Right atrium auricular region (tissue), 2 donors: ENCODE measurements at regions not wholly inside any gene's neighbourhood (a gene's known extent, or its start where the extent isn't known, plus 50 kb on each side); places are given as distances from the start of the nearest gene placed in this dataset.

Source experiments
- DNase-seq: peaks from one replicate; pipeline ENCODE4 v3.0.0-alpha.2; 2019; ENCODE audit warnings: low spot score
- H3K27ac ChIP-seq, 2 donors: fragments of 200-600 bp; sonication (generic); 1 replicate in 1 of 2; 2 replicates in 1 of 2; pipeline ENCODE4 v1.5.1; 2016 to 2019
- H3K27me3 ChIP-seq, 2 donors: fragments of 200-600 bp; sonication (generic); one replicate each; pipeline versions ENCODE4 v1.5.1 to v1.6.0; 2017 to 2019
- H3K36me3 ChIP-seq: fragments of 200-600 bp; sonication (generic); one replicate; pipeline ENCODE4 v1.5.1; 2016
- H3K4me1 ChIP-seq, 2 donors: fragments of 200-600 bp; sonication (generic); one replicate each; pipeline versions ENCODE4 v1.5.1 to v1.6.0; 2017 to 2019
- H3K4me3 ChIP-seq, 2 donors: fragments of 200-600 bp; sonication (generic); 1 replicate in 1 of 2; 2 replicates in 1 of 2; pipeline ENCODE4 v1.5.1; 2017 to 2019; ENCODE audit warnings: mild to moderate bottlenecking in 1 of 2, moderate library complexity in 1 of 2
- H3K9me3 ChIP-seq, 2 donors: fragments of 200-600 bp; sonication (generic); one replicate each; pipeline ENCODE4 v1.5.1; 2019
- TF ChIP-seq, protein P1 (sequence below), 2 donors: fragments of 200-600 bp; sonication (generic); IDR thresholded peaks; one replicate each; pipeline ENCODE4 v1.5.1; 2019; ENCODE audit warnings: antibody characterized with exemption in 2 of 2

DNA sequence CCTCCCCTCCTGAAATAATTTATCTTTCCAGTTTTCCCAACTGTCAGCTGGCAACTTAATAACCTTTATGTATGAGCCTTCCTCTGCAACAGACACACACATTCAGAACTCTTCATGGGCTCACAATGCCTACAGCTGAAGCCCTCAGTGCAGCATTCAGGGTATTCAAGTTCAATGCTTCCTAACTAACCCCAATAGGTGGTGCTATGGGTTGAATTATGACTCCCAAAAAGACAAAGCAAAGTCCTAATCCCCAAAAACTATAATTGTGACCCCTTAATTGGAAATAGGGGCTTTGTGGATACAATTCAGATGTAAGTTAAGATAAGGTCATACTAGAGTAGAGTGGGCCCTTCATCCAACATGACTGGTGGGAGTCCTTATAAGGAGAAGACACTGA, 202.2 kb downstream of the SUCLA2 start:
- TF ChIP-seq, protein P1, sequence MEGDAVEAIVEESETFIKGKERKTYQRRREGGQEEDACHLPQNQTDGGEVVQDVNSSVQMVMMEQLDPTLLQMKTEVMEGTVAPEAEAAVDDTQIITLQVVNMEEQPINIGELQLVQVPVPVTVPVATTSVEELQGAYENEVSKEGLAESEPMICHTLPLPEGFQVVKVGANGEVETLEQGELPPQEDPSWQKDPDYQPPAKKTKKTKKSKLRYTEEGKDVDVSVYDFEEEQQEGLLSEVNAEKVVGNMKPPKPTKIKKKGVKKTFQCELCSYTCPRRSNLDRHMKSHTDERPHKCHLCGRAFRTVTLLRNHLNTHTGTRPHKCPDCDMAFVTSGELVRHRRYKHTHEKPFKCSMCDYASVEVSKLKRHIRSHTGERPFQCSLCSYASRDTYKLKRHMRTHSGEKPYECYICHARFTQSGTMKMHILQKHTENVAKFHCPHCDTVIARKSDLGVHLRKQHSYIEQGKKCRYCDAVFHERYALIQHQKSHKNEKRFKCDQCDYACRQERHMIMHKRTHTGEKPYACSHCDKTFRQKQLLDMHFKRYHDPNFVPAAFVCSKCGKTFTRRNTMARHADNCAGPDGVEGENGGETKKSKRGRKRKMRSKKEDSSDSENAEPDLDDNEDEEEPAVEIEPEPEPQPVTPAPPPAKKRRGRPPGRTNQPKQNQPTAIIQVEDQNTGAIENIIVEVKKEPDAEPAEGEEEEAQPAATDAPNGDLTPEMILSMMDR (IDR thresholded peaks at IDR 0.05) = peak in 1 of 2 donors; percentile 13
- H3K27me3 ChIP-seq = no peaks in the 10 kb centered on the region
- no peak for DNase-seq
- no peaks in the 10 kb centered on the region for H3K4me1 ChIP-seq
- H3K36me3 ChIP-seq = no peaks in the 10 kb centered on the region
- H3K27ac ChIP-seq = no peak overlapping the region
- H3K4me3 ChIP-seq = no peak overlapping the region
- peaks cover 0 to 3% of the 10 kb centered on the region in 2 donors for H3K9me3 ChIP-seq

DNA sequence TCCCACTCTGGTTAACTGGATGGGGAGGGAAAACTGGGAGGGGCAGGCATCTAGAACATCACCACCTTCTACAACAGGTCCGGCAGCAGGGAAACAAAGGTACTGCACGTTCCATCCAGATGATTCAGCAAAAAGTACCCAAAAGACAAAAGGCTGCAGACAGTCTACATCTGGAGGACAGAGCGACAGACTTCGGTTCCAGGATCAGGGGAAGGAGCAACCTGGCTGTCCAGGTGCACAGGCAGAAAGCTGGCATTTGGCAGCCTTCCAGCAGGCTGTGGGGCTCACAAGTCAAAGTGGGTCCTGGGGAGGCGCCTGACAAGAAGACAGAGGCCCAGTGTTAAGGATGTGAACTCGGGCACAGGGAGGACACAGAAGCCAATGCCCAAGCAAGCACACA, 202.9 kb downstream of the SUCLA2 start:
- TF ChIP-seq, protein P1 (IDR thresholded peaks at IDR 0.05) = no peak
- no peaks in the 10 kb centered on the region for H3K27me3 ChIP-seq
- H3K9me3 ChIP-seq = peaks cover 0 to 3% of the 10 kb centered on the region in 2 donors
- no peak overlapping the region for H3K4me3 ChIP-seq
- H3K36me3 ChIP-seq = no peaks in the 10 kb centered on the region
- no peaks in the 10 kb centered on the region for H3K4me1 ChIP-seq
- DNase-seq = no peak
- H3K27ac ChIP-seq = no peak overlapping the region

DNA sequence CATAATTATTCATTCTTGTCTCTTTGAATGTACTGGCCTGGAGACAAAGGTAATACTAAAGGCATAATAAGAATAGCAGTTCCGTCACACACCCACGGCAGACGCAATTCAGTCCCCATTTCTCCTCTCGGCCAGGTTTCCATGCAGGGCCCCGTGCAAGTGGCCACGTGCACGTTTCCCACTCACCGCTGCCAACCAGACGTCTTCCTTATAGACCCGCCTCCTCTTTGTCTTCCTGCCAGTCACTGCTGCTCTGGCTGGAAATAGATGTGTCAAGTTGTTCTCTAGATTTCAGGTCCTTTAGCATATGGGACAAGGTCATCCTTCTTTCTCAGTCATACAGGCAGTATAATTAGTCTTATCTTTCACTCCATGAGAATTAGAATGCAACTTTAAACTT, 204.3 kb downstream of the SUCLA2 start:
- no peaks in the 10 kb centered on the region for H3K4me1 ChIP-seq
- no peak overlapping the region for H3K4me3 ChIP-seq
- TF ChIP-seq, protein P1 (IDR thresholded peaks at IDR 0.05) = no peak
- no peaks in the 10 kb centered on the region for H3K36me3 ChIP-seq
- H3K9me3 ChIP-seq = peaks cover 0 to 3% of the 10 kb centered on the region in 2 donors
- H3K27me3 ChIP-seq = no peaks in the 10 kb centered on the region
- no peak overlapping the region for H3K27ac ChIP-seq
- no peak for DNase-seq

DNA sequence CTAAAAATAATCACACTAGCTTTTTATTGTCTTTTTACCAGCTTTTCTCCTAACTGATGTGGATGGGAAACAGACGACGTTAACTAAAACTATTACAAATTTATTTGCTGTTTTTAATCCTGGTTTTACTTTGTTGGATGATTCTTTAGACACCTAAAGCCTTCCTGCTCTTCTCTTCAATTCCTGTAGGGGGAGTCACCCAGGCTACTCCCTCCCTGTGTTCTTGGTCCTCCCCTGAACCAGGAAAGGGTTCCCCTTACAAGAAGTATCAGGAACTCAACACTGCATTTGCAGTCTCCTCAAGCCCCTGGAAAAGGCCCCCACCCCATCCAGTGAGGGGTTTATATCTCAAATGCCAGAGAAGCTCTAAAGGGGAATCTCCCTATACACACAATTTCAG, 206.1 kb downstream of the SUCLA2 start:
- Histone ChIP-seq H3K4me1 (no peaks in the 10 kb centered on the region), H3K27ac (no peak overlapping the region), H3K9me3 (no peaks in the 10 kb centered on the region), H3K36me3 (no peaks in the 10 kb centered on the region), H3K27me3 (no peaks in the 10 kb centered on the region), H3K4me3 (no peak overlapping the region)
- no peak for DNase-seq
- TF ChIP-seq, protein P1 (IDR thresholded peaks at IDR 0.05) = peak in 1 of 2 donors; percentile 30

DNA sequence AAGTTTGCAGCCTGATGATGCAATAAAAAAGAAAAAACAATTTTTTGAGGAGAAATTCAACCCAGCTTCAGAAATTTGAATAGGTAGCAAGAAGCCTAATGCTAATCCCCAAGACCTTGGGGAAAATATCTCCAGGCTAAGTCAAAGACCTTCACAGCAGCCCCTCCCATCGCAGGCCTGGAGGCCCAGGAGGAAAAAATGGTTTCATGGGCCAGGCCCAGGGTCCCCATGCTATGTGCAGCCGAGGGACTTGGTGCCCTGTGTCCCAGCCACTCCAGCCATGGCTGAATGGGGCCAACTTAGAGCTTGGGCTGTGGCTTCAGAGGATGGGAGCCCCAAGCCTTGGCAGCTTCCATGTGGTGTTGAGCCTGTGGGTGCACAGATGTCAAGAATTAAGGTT, 210.3 kb downstream of the SUCLA2 start:
- H3K27me3 ChIP-seq = no peaks in the 10 kb centered on the region
- DNase-seq = no peak
- H3K9me3 ChIP-seq = no peaks in the 10 kb centered on the region
- H3K4me3 ChIP-seq = no peak overlapping the region
- no peak overlapping the region for H3K27ac ChIP-seq
- H3K4me1 ChIP-seq = no peaks in the 10 kb centered on the region
- TF ChIP-seq, protein P1 (IDR thresholded peaks at IDR 0.05) = no peak
- H3K36me3 ChIP-seq = no peaks in the 10 kb centered on the region

DNA sequence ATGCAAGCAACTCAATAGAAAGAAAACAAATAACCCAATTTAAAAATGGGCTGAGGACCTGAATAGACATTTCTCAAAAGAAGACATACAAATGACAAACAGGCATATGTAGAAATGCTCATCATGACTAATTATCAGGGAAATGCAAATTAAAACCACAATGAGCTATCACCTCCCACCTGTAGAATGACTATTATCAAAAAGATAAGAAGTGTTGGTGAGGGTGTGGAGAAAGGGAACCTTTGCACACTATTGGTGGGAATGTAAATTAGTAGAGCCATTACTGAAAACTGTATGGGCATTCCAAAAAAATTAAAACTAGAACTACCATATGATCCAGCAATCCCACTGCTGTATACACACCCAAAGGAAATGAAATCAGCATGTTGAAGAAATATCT, 212.2 kb downstream of the SUCLA2 start:
- H3K9me3 ChIP-seq = no peaks in the 10 kb centered on the region
- no peaks in the 10 kb centered on the region for H3K4me1 ChIP-seq
- H3K27ac ChIP-seq = no peak overlapping the region
- TF ChIP-seq, protein P1 (IDR thresholded peaks at IDR 0.05) = no peak
- H3K27me3 ChIP-seq = no peaks in the 10 kb centered on the region
- DNase-seq = no peak
- no peak overlapping the region for H3K4me3 ChIP-seq
- H3K36me3 ChIP-seq = no peaks in the 10 kb centered on the region
